Activated naive CD4-positive, alpha-beta T cell treated with anti-CD3 and anti-CD28 coated beads, Interleukin-2, amount 10 ng/mL, durations not matched to agents 7 days and 5 days (primary cell): ENCODE measurements at regions not wholly inside any gene's neighbourhood (a gene's known extent, or its start where the extent isn't known, plus 50 kb on each side); places are given as distances from the start of the nearest gene placed in this dataset.

Experiments used
- CTCF ChIA-PET: fragments of 350-600 bp; sonication (Branson Sonifier 250); formaldehyde crosslinking; loops from one replicate; lab custom pipeline; 2021; ENCODE audit warnings: antibody characterized with exemption; lab: Charles Lee
- DNase-seq: peaks from one replicate; pipeline ENCODE4 v3.0.0-alpha.2; 2020
- H3K27ac Mint-ChIP-seq: one replicate; pipeline ENCODE4 v1.8.0; 2021; ENCODE audit warnings: mild to moderate bottlenecking, moderate library complexity, mixed read lengths
- H3K27me3 Mint-ChIP-seq: one replicate; pipeline ENCODE4 v1.8.0; 2021; ENCODE audit warnings: mild to moderate bottlenecking, mixed read lengths
- H3K36me3 Mint-ChIP-seq: one replicate; pipeline ENCODE4 v1.8.0; 2021; ENCODE audit warnings: mixed read lengths
- H3K4me1 Mint-ChIP-seq: one replicate; pipeline ENCODE4 v1.8.0; 2021; ENCODE audit warnings: mixed read lengths
- H3K4me3 Mint-ChIP-seq: one replicate; pipeline ENCODE4 v1.8.0; 2021; ENCODE audit warnings: mild to moderate bottlenecking, moderate library complexity, mixed read lengths
- H3K9me3 Mint-ChIP-seq: one replicate; pipeline ENCODE4 v1.8.0; 2021; ENCODE audit warnings: mixed read lengths

DNA sequence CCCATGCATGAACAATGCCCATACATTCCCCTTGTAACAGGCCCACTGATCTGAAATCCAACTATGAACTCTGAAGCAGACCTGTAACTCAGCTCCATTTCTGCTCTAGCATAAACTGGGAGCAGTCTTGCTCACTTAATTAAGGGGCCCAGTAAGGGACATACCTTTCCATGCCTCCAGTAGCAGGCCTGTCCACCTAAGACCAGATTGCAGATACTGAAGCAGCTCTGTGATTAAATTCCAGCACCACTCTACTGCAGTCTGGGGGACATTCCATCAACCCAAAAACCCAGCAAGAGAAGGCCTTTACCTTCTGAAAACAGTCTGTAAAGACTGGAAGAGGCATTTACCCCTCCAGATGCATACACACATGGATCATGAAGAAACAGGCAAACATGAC is 162.0 kb upstream of the NEIL3 start:
- Mint-ChIP-seq H3K27ac (no peak overlapping the region), H3K4me1 (no peaks in the 10 kb centered on the region), H3K9me3 (peaks cover 2% of the 10 kb centered on the region), H3K4me3 (no peak overlapping the region), H3K27me3 (no peaks in the 10 kb centered on the region), H3K36me3 (no peaks in the 10 kb centered on the region)
- DNase-seq: no peak
- CTCF ChIA-PET: no interaction called here

DNA sequence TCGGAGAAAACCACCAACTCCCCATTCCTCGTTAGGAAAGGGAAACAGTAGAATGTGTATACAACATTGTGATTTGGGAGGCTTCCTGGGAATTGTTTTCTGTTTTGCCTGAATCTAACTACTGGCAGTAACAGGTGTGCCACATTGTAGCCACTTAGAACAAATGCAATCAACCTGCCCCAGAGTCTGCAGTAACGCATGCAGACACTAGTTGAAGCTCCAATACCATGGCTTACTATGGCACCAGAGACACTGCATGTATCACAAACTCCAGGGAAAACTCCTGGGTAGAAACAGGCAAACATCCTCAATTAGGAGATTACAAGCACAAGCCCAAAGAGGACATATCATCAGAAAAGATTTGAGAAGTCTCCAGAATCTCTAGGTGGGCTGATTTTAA is 154.2 kb upstream of the NEIL3 start:
- CTCF ChIA-PET: no interaction called here
- no peak overlapping the region for H3K27ac Mint-ChIP-seq

DNA sequence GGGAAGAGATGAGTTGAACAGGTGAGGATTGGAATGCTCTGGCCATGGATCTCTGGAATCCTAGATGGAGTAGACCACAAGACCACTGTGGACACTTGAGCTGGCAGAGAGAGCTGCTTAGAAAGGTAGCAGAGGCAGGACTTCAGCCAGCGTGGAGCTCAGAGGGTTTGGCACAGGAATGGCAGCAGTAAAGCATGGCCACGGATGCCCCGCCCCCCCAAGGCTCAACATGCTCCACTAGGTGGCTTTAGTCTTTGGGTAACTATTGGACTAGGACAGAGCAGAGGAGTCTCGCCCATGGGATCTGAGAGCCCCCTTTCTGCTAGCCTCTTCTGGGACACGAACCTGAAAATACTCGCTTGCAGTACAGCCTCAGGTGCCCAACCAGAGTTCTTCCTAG is 150.1 kb upstream of the NEIL3 start:
- Mint-ChIP-seq H3K27me3 (no peaks in the 10 kb centered on the region), H3K36me3 (no peaks in the 10 kb centered on the region), H3K4me3 (no peak overlapping the region), H3K9me3 (no peaks in the 10 kb centered on the region), H3K27ac (no peak overlapping the region), H3K4me1 (no peaks in the 10 kb centered on the region)
- no peak for DNase-seq
- CTCF ChIA-PET: no interaction called here

More for the DNA sequence above, 154.2 kb upstream of the NEIL3 start:
- no peak for DNase-seq
- no peaks in the 10 kb centered on the region for H3K36me3 Mint-ChIP-seq
- H3K4me3 Mint-ChIP-seq: no peak overlapping the region
- H3K27me3 Mint-ChIP-seq: no peaks in the 10 kb centered on the region
- no peaks in the 10 kb centered on the region for H3K4me1 Mint-ChIP-seq
- H3K9me3 Mint-ChIP-seq: no peaks in the 10 kb centered on the region

DNA sequence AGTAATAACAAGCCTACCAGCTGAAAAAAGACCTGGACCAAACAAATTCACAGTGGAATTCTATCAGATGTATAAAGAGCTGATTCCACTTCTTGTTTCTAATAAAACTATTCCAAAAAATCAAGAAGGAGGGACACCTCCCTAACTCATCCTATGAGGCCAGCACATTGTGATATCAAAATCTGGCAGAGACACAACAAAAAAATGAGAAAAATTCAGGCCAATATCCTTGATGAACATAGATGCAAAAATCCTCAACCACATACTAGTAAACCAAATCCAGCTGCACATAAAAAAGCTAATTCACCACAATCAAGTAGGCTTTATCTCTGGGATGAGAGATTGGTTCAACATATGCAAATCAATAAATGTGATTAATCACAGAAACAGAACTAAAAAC is 147.9 kb upstream of the NEIL3 start:
- Mint-ChIP-seq H3K4me1 (no peaks in the 10 kb centered on the region), H3K27me3 (no peaks in the 10 kb centered on the region), H3K9me3 (no peaks in the 10 kb centered on the region), H3K36me3 (no peaks in the 10 kb centered on the region), H3K27ac (no peak overlapping the region), H3K4me3 (no peak overlapping the region)
- DNase-seq: no peak
- CTCF ChIA-PET: no interaction called here

DNA sequence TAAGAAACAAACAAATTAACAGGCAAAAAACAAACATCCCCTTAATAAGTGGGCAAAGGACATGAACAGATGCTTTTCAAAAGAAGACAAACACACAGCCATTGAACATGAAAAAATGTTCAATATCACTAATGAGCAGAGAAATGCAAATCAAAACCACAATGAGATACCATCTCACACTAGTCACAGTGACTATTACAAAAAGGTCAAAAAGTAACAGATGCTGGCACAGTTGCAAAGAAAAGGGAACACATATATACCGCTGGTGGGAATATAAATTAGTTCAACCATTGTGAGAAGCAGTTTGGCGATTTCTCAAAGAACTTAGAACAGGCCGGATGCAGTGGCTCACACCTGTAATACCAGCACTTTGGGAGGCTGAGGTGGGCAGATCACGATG is 146.1 kb upstream of the NEIL3 start:
- H3K9me3 Mint-ChIP-seq: no peaks in the 10 kb centered on the region
- H3K36me3 Mint-ChIP-seq: no peaks in the 10 kb centered on the region
- no peaks in the 10 kb centered on the region for H3K4me1 Mint-ChIP-seq
- no peak overlapping the region for H3K27ac Mint-ChIP-seq
- no peak overlapping the region for H3K4me3 Mint-ChIP-seq
- H3K27me3 Mint-ChIP-seq: no peaks in the 10 kb centered on the region
- DNase-seq: no peak
- CTCF ChIA-PET: no interaction called here

DNA sequence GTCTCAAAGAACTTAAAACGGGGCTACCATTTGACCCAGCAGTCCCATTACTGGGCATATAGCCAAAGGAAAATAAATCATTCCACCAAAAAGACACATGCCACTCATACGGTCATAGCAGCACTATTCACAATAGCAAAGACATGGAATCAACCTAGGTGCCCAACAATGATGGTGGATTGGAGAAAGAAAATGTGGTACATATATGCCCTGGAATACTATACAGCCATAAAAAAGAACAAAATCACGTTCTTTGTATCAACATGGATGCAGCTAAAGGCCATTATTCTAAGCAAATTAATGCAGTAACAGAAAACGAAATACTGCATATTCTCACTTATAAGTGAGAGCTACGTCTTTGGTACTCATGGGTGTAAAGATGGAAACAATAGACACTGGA is 138.1 kb upstream of the NEIL3 start:
- no peaks in the 10 kb centered on the region for H3K36me3 Mint-ChIP-seq
- CTCF ChIA-PET: no interaction called here

DNA sequence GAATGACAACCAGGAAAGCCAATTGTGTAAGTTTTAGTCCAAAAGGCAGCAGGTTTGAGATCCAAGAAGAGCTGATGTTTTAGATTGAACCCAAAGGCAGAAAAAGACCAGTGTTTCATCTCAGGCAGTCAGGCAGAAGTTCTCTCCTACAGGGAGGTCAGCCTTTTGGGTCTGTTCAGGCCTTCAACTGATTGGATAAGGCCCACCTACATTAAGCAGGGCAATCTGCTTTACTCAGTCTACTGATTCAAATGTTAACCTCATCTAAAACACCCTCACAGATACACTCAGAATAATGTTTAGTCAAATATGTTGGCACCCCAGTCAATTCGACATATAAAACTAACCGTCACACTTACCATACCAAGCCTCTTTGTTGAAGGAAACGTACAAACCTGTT is 134.2 kb upstream of the NEIL3 start:
- Mint-ChIP-seq H3K4me3 (no peak overlapping the region), H3K4me1 (no peaks in the 10 kb centered on the region), H3K27ac (no peak overlapping the region), H3K9me3 (no peaks in the 10 kb centered on the region), H3K27me3 (no peaks in the 10 kb centered on the region), H3K36me3 (no peaks in the 10 kb centered on the region)
- no peak for DNase-seq
- CTCF ChIA-PET: no interaction called here

More for the DNA sequence above, 138.1 kb upstream of the NEIL3 start:
- H3K4me3 Mint-ChIP-seq: no peak overlapping the region
- H3K27me3 Mint-ChIP-seq: no peaks in the 10 kb centered on the region
- no peaks in the 10 kb centered on the region for H3K4me1 Mint-ChIP-seq
- no peak overlapping the region for H3K27ac Mint-ChIP-seq
- no peak for DNase-seq
- no peaks in the 10 kb centered on the region for H3K9me3 Mint-ChIP-seq

DNA sequence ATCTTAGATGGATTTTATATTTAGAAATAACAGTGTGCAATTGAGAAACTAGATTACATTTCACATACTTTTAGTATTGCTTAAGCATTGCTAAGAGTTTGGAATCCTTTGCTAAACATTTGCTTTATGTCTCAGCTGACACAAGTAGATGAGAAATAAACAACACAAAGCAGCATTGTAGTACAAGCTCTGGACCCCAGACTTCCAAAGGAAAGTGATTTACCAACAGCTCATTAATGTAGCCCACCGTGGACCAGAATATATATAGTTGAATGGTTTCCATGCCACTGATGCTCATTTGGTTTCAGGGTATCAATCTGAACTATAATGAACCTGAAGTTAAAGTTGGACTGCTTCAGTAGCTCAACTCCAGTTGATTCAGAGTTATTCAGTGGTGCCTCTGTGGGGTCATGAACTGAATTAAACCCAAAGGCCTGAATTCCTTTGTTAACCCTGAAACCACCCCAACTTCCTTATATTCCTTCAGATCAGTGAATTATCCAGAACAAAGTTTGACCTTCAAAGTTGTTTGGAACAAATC is 132.1 kb upstream of the NEIL3 start:
- Mint-ChIP-seq H3K36me3 (no peaks in the 10 kb centered on the region), H3K27ac (no peak overlapping the region), H3K4me1 (no peaks in the 10 kb centered on the region), H3K27me3 (no peaks in the 10 kb centered on the region), H3K9me3 (no peaks in the 10 kb centered on the region), H3K4me3 (no peak overlapping the region)
- CTCF ChIA-PET: no interaction called here
- DNase-seq: no peak

DNA sequence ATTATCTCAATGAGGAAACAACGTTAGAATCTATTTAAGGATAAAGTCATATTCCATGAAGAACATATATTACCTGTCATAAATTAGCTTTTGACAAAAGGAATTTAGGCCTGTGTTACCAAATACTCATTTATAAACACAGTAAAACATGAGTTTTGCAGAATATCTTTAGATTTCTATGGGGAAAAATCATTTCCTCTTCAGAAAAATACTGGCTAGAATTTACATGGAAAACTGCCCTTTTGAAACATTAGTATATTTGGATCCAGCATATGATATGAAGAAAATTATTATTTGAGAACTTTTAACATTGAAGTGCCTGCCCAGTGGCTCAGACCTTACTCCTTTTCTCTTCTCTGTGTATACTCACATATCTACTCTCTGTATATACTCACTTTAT is 131.4 kb upstream of the NEIL3 start:
- H3K36me3 Mint-ChIP-seq: no peaks in the 10 kb centered on the region
- H3K27ac Mint-ChIP-seq: no peak overlapping the region
- H3K4me3 Mint-ChIP-seq: no peak overlapping the region
- no peaks in the 10 kb centered on the region for H3K4me1 Mint-ChIP-seq
- DNase-seq: no peak
- H3K27me3 Mint-ChIP-seq: no peaks in the 10 kb centered on the region
- H3K9me3 Mint-ChIP-seq: no peaks in the 10 kb centered on the region
- CTCF ChIA-PET: no interaction called here

DNA sequence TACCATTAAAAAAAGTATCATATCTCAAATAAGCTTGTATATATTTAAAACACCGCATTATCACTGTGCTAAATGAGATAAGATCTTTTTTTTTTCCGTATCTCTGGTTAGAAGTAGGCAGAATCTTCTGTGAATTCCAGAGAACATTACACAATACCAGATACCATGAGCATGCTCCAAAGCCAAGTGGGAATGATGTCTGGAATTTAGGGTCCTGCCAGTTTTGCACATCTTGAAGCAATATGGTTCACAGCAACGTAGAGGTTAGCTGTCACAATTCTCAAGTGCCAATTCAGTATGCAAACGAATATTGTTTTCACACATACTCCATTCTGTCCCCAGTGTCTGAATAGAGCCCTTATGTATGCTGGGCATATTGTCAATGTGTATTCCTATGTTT is 127.5 kb upstream of the NEIL3 start:
- Mint-ChIP-seq H3K27me3 (no peaks in the 10 kb centered on the region), H3K4me3 (no peak overlapping the region), H3K4me1 (no peaks in the 10 kb centered on the region), H3K27ac (no peak overlapping the region), H3K36me3 (no peaks in the 10 kb centered on the region), H3K9me3 (no peaks in the 10 kb centered on the region)
- CTCF ChIA-PET: no interaction called here
- DNase-seq: no peak

DNA sequence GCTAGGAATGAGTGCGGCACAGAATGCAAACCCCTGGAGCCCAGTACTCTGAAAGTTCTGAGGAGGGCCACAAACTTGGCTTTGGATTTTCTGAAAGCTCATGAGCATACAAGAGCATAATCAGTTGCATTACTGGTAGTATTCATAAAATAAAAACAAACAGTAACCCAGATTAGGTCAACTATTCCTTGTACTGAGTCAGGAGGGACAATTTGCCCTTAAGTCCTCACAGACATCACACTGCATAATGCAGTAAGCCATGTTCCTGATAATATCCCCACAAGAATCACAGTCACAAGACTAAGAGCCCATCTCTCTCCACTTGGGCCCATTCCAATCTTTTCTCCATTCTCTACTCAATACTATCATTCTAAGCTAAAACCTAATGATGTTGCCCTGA is 126.9 kb upstream of the NEIL3 start:
- H3K4me1 Mint-ChIP-seq: no peaks in the 10 kb centered on the region
- H3K4me3 Mint-ChIP-seq: no peak overlapping the region
- H3K9me3 Mint-ChIP-seq: no peaks in the 10 kb centered on the region
- H3K36me3 Mint-ChIP-seq: no peaks in the 10 kb centered on the region
- no peak for DNase-seq
- CTCF ChIA-PET: no interaction called here
- no peaks in the 10 kb centered on the region for H3K27me3 Mint-ChIP-seq
- H3K27ac Mint-ChIP-seq: no peak overlapping the region

DNA sequence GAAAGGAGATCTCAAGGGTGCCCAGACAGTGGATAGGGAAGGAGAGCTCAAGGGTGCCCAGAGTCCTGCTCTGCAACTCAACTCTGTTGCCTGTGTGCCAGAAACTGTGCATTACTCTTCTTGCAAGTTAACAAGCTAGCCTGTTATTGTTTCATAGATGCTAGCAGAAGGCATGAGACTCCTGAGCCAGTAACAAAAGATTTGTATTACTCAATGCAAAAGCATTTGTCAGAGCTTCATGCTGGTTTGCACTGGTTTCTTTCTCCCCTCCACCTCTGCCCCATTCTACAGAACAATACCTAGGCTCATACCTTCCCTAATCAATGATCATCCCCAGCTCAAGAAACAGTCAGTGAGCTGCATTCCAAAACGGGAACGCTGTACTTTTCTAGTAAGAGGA is 124.5 kb upstream of the NEIL3 start:
- CTCF ChIA-PET: no interaction called here
- Mint-ChIP-seq H3K27ac (no peak overlapping the region), H3K4me3 (no peak overlapping the region), H3K27me3 (no peaks in the 10 kb centered on the region), H3K4me1 (no peaks in the 10 kb centered on the region), H3K9me3 (no peaks in the 10 kb centered on the region), H3K36me3 (no peaks in the 10 kb centered on the region)
- DNase-seq: no peak

DNA sequence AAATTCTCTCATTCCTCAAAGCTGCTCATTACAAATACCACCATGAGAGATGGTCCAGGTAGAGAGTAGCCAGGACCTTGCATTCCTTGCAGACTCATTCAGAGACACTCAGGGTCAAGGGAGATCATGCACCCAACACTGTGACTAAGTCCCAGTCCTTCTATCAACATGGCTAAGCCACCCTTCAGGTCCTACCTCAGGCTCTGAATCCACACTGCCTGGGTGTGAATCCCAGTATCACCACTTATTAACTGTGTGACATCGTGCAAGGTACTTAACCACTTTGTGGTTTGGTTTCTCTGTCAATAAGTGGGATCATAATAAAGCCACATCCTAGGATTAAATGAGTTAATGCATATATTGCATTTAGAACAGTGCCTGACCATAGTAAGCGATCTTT is 124.1 kb upstream of the NEIL3 start:
- no peaks in the 10 kb centered on the region for H3K4me1 Mint-ChIP-seq
- no peaks in the 10 kb centered on the region for H3K27me3 Mint-ChIP-seq
- no peaks in the 10 kb centered on the region for H3K9me3 Mint-ChIP-seq
- CTCF ChIA-PET: no interaction called here
- H3K27ac Mint-ChIP-seq: no peak overlapping the region
- H3K36me3 Mint-ChIP-seq: no peaks in the 10 kb centered on the region
- H3K4me3 Mint-ChIP-seq: no peak overlapping the region
- DNase-seq: no peak

DNA sequence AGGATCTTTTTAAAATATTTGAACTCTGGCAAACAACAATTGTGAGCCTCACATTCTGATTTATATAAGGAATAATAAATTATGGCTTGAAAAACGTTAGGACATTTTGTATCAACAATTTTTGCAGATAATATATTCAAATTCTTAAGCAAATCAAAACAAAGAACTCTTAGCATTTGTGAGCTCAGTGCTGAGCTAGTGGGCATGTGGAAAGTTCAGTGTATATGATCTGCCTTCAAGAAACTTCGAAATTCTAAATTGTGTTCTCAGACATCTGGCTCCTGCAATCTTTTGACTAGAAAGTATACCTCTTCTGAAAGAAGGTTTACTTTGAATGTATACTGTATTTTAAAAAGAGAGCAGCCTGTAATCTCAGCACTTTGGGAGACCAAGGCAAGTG is 122.3 kb upstream of the NEIL3 start:
- Mint-ChIP-seq H3K9me3 (no peaks in the 10 kb centered on the region), H3K27ac (no peak overlapping the region), H3K4me3 (no peak overlapping the region), H3K4me1 (no peaks in the 10 kb centered on the region), H3K27me3 (no peaks in the 10 kb centered on the region), H3K36me3 (no peaks in the 10 kb centered on the region)
- CTCF ChIA-PET: no interaction called here
- no peak for DNase-seq

DNA sequence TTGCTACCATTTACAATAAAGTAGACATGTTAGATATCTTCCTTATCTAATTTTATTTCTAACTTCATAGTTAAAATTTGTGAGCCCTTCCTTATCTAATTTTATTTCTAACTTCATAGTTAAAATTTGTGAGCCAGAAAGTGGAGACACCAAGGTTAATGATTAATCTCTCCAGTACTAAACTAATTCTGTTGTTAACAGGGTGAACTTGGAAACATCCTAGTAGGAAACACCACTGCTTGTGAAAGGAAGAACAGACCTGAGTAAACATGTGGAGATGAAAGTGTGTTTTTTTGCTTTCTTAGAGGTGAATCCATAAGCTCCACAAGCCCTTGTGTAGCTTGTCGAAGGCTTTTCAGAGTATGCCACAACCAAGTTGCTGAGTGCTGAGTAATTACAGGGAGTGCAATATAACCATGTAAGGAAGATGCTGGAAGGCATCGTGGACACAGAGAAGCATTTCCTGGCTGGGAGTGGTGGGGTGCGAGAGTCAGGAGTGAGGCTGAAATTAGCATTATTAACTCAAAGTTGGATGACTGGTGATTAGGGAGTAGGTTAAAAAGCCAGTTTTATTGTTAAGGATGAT is 118.6 kb upstream of the NEIL3 start:
- CTCF ChIA-PET: no interaction called here
- no peaks in the 10 kb centered on the region for H3K4me1 Mint-ChIP-seq

DNA sequence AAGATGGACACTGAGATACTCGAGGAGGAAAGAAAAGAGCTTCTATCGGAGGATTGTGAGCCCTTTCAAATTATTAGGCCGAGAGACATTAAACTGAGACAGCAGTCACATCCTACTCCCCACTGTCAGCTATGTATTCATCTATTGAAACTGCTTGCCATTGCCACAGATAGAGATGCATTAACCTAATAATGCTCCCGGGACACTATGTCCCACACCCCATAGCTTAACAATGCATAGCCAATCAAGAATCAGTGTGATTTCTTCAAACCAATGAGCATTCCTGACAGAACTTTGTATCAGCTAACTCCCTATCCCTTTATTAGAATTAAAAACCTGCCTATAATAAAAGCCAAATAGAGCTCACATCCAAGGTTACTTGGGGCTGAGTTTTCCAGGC is 118.1 kb upstream of the NEIL3 start:
- CTCF ChIA-PET: no interaction called here
- Mint-ChIP-seq H3K27me3 (no peaks in the 10 kb centered on the region), H3K36me3 (no peaks in the 10 kb centered on the region), H3K9me3 (no peaks in the 10 kb centered on the region), H3K4me3 (no peak overlapping the region), H3K27ac (no peak overlapping the region), H3K4me1 (no peaks in the 10 kb centered on the region)
- DNase-seq: no peak

More for the DNA sequence above, 118.6 kb upstream of the NEIL3 start:
- Mint-ChIP-seq H3K9me3 (no peaks in the 10 kb centered on the region), H3K4me3 (no peak overlapping the region), H3K27ac (no peak overlapping the region), H3K27me3 (no peaks in the 10 kb centered on the region), H3K36me3 (no peaks in the 10 kb centered on the region)
- no peak for DNase-seq
